Activated T-cell treated with anti-CD3 and anti-CD28 coated beads for 1 hour (primary cell): ENCODE measurements at regions not wholly inside any gene's neighbourhood (a gene's known extent, or its start where the extent isn't known, plus 50 kb on each side); places are given as distances from the start of the nearest gene placed in this dataset.
"Not testable (repeated sequence)": the region's sequence is repeated elsewhere in the genome, so short reads cannot be mapped to it uniquely, and the experiment has no call there.

ENCODE experiments used
- DNase-seq: peaks from one replicate; pipeline ENCODE4 v3.0.0-alpha.2; 2020; ENCODE audit warnings: low read depth

DNA sequence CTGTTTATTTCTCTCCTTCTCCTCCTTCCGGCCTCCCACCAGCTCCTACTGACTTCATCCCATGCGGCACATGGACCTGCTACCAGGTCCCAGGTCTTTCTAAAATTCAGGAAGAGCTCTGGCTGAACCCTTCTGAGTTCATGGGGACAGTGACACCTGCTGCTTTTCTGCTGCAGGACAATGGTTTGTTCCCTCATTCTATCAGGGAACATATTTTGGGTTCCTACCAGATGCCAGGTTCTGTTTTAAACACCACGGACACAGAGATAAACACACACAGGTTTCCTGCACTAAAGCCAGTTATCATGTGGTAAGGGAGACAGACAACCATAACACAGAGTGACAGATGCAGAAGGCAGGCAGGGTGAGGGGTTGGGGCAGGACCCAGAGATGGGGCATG lies 114.0 kb upstream of the RAB4A start:
- DNase-seq, result no peak

DNA sequence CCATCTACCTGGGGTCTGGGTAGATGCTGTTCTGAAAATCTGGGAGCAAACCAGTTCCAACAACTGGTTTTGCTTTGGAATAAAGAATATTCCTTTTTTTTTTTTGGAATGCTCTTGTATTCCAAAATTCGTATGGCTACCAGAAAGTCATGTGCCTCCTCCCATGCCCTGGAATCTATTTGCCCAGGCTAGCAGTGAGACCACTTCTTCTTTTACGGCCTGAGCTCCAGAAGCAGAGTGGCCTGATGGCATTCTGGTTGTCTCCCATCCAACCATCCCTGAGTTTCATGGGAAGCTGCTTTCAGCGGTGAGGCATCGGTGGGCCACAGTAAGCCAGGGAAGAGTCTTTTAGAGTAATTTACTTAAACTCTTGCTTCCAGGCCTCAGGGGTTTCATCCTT lies 113.4 kb upstream of the RAB4A start:
- no peak for DNase-seq

DNA sequence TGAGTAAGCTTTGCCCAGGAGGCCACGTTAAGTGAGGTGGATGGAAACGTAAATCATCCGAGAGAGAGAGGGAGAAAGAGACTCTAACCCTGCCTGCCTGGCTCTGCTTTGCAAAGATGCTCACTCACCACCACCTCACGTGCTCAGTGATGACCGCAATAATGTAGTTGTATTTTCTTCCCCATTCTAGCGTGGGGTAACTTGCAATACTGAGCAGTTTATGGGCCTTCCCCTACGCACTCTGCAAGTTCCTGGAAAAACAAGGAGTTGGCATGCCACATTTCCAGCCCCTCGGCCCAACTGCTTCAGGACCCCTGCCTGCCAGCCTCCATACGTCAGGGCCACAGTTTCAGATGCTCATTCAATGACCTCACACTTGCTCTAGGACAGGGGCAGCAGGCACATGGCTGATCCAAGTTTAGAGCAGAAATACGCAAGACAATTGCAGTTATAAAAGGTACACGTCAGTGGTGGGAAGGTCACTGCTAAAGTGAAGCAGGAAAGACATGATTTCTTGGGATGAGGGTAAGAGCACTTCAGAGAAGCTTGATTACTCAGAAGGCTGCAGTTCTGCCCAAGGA lies 112.5 kb upstream of the RAB4A start:
- no peak for DNase-seq

DNA sequence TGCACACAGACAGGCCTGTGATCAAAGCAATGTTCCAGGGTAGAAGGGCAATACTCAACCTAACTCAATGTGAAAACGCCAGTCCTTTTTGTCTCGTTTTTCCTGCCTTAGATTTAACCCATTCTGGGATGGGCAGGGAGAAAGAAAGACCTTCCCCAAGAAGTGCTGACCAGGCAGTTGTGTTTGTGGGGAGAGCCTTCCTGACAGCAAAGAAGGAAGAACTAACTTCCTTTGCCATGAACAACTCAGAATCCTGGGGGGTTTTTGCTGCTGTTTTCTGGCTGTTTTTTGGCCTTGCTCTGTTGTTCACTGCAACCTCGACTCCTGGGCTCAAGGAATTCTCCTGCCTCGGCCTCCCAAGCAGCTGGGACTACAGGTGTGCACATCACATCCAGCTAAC lies 112.0 kb upstream of the RAB4A start:
- DNase-seq, result no peak

DNA sequence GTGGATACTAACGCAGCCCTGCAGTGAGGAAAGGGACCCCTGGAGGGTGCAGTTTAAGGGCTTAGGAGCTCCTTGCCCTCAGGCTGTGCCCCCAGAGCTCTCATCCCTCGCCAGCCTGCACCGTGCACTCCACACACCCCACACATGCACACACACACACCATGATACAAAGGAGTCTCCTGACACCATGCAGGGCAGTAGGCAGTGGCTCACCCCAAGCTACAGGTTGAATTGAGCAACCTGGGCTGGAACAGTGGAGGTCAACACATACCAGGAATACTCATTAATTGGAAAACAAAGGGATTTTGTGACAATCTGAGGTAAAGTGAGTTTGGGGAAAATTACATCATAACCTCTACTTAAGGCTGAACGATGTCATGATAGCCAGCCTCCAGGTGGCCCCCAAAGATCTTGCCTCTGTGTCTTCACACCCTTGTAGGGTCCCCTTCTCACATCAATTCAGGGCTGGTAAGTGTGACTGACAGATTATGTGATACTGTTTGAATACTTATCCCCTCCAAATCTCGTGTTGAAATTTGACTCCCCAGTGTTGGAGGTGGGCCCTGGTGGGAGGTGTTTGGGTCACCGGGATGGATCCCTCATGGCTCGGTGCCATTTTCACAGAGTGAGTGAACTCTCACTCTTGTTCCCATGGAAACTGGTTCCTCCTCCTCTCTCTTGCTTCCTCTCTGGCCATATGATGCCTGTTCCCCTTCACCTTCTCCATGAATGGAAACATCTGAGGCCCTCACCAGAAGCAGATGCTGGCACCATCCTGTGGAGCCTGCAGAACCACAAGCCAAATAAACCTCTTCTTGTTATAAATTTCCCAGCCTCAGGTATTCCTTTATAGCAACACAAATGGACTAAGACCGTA lies 111.0 kb upstream of the RAB4A start:
- no peak for DNase-seq

DNA sequence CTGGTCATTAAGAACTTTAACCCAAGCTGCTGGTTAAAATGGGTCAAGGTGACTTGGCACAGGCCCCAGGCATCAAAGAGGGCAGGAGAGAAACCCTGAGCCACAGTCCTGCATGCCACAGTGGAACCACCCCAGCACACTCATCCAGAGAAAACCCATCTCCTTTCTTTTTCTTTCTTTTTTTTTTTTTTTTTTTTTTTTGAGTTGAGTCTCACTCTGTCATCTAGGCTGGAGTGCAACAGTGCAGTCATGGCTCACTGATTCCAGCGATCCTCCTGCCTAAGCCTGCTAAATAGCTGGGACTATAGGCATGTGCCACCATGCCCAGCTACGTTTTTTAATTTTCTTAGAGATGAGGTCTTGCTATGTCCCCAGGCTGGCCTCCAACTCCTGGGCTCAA lies 109.2 kb upstream of the RAB4A start:
- DNase-seq, result no peak

DNA sequence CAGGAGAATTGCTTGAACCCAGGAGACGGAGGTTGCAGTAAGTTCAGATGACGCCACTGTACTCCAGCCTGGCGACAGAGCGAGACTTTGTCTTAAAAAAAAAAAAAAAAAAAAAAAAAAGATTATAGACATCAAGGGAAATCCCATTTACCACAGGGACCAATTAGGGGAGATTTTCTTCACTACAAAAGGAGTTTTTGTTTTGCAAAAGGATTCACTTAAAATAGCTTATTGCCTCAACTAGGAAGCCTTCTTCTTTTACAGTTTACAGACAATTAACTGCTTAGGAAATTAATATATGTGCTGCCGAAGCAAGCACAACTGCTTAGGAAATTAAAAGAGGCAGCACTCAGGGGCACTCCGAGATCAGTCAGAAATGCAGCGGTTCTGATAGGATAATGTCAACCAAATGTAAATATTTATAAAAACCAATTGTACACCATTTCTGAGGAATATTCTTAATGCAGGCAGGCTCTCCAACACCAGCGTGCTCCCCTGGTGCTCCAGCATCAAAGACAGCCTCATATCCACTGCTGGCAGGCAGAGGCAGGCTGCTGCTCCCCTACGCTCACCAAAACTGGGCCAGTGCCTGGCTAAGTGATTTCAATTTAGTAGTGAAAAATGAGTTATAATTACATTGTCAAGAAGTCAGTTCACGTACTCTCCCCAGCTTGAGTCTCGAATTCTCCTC lies 107.9 kb upstream of the RAB4A start:
- no peak for DNase-seq

DNA sequence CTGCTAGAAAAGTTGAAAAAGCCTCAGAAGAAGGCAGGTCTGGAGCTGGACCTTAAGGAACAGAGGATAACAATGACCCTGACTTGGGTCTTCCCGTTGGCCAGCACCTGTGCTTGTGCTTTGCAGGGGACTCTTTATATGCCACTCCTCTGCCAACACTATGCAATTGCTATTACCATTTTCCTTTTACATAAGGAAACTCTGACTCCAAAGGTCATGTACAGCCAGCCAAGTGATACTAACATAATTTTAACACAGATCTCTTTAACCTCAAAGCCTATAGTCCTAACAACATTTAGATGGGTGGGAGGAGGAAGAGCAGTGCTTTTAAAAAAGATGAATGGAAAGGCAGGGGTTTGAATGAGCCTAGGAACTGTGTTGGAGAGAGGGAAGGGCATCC lies 106.6 kb upstream of the RAB4A start:
- DNase-seq, result no peak

DNA sequence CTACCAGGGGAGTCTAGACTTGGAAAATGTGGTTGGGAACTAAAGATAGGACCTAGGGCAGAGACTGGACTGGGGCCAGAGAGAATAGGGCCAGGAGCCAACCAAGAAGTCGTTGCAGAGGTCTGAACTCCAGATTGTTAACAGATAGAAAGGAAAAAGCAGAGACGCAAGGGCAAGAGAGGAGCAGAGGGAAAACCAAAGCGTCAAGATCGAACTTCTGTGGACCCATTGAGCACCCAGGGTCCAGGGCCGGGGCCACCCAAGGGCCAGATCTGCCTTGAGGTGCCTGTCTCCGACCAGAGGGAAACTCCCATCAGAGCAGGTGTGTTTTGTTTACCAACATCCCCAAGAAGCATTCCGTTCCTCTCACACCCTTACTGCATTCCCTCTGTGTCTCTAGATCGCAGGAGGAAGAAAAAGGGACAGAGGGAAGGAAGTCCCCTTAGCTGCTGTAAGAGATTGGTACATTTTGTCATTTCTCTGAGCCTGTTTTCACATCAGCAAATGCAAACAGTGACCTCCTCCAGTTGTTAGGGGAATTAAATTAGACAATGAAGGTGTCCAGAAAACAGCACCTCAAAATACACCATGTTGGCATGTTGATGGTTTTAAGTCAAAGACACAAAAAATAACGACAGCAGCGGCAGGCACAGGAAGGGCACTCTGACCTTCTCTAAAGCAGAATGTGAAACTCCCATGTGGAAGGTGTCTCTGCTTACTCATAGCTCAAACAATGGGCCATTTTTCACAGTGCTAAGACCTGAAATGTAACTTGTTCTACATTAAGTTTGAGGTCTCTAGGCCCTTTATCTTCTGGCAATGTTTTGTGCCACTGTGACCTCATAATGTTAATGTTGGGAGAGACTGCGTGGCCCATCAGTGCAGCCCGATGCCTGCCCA lies 105.8 kb upstream of the RAB4A start:
- DNase-seq, result no peak

DNA sequence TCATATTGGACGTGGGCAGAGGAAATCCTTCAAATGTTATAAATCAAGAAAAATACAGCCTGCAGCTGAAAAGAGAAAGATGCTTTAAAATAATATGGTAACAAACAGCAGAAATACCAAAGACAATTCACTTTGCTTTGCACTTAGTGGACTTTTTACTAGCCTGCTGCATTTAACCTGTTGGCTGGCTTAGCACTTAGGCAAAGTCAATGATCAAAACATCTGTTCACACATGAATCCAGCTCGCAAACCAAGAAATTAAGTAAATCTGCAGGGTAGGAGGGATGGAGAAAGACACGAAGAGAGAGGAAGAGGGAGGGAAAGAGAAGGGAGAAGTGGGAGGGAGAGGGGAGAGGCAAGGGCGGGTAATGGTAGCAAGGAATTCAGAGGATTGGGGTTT lies 103.6 kb upstream of the RAB4A start:
- DNase-seq, result no peak

DNA sequence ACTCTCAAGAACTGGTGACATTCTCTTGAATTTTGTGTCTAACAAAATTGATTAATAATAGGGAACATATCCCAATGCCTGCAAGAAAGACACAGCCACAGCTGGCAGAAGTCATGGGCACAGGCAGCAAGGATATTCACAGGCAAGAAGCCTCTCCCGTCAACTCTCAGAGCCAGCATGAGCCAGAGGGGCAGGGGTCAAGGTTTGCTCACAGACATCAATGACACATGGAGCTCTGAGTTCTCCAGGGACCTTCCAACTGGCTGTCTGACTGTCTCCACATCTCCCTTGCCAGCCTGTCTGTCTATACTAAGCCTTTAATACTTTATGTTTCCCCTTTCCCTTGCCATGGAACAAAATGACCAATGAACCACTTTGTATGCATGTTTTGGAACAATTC lies 101.5 kb upstream of the RAB4A start:
- no peak for DNase-seq

DNA sequence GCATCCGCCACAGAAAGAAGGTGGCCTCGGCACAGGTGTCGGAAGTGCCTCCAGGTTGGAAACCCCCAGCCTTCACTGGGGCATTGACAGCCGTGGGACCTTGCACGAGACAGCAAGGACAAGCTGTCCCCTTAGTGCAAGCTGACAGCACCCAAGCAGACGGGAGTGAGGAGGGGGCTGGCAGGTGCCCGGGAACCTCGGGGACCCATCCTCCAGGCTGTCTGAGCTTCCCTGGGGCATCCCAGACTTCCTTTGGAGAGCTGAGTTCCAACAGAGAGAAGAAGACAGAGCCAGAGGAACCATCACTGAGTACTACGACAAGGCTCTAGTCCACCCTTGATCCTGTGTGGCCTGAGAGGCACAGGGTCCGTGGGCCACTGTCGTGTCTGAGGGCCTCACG lies 100.6 kb upstream of the RAB4A start:
- DNase-seq, result no peak

DNA sequence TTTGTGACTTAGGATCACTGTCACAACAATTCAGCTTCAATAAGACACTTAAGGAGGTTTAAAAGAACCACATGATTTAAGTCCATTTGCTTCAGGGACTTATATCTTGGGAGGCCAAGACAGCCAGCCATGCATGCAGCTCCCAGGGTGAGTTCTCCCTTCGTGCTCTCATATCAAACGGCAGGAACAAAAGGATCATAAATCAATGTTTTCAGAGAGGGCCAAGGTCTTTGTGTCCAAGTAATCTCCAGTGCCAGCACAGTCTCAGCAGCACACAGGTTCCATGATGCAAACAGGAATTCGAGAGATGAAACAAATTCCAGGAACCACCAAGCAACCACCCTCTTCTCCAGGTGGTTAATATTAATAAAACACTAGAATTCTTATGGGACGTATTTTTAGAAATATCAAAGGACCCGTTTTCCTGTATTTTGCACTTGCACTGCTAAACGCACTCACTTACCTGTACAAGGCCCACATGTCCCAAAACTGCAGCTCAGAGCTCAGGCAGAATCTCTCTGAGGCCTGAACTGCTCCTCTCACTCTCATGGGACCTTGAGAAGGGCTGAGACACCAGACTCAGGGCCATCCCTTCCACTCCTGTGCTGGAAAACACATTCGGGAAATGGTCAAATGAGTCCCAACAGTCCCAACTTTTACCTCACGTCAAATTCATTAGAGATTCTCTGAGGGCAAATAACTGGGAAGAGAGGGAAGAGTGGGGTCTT lies 100.0 kb upstream of the RAB4A start:
- no peak for DNase-seq

DNA sequence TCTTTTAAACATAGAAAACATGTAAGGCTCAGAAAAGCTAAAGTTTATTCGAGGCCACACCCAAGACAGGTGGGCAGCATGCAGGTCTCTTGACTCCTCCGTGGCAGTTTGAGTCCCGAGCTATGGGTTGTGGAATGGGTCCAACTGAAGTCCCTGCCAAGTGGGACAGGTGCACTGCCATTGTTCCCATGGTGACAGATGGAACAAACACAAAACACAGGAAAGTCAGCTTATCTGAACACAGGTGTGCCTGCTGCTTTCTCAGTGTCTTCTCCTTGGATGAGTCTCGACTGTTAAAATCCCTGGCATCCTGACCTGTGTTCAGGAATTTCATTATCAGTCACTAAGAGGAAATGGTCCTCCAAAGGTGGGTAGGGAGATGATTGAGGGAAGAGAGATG lies 99.0 kb upstream of the RAB4A start:
- no peak for DNase-seq

DNA sequence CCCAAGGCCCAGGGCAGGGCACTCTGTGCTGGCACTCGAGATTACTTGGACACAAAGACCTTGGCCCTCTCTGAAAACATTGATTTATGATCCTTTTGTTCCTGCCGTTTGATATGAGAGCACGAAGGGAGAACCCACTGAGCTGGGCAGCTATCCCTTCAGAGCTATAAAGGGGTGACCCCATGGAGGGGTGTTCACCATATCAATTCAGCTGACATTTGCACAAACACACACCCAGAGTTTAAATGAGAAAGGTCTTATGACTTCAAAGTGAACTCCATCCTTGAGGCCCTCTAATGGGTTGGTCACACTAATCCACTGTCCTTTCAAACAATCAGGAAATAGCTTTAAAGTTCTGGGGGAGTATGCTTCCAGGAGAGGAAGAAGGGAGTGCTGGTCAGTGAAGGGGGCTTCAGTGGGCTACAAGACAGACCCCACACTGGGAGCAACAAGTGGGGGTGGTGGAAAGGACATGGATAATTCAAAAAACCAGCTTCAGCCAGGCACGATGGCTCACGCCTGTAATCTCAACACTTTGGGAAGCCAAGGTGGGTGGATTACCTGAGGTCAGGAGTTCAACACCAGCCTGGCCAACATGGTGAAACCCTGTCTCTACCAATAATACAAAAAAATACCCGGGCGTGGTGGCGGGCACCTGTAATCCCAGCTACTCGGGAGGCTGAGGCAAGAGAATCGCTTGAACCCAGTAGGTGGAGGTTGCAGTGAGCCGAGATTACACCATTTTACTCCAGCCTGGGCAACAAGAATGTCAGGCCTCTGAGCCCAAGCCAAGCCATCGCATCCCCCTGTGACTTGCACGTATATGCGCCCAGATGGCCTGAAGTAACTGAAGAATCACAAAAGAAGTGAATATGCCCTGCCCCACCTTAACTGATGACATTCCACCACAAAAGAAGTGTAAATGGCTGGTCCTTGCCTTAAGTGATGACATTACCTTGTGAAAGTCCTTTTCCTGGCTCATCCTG lies 97.1 kb upstream of the RAB4A start:
- DNase-seq, result not testable (repeated sequence)

DNA sequence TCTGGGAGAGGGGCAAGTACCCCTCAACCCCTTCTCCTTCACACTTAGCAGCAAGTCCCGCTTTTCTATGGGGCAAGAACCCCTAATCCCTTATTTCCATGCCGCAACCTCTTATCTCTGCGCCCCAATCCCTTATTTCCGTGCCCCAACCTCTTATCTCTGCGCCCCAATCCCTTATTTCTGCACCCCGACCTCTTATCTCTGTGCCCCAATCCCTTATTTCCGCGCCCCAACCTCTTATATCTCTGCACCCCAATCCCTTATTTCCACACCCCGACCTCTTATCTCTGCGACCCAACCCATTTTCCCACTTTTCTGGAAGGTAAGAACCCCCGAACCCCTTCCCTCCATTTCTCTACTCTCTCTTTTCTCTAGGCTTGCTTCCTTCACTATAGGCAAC lies 95.6 kb upstream of the RAB4A start:
- not testable (repeated sequence) for DNase-seq

DNA sequence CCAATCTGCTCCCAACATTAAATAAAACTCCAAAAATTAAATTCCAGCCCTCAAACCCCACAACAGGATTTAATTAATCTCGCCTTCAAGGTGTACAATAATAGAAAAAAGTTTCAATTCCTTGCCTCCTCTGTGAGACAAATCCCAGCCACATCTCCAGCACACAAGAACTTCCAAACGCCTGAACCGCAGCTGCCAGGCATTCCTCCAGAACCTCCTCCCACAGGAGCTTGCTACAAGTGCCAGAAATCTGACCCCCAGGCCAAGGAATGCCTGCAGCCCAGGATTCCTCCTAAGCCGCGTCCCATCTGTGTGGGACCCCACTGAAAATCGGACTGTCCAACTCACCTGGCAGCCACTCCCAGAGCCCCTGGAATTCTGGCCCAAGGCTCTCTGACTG lies 94.5 kb upstream of the RAB4A start:
- not testable (repeated sequence) for DNase-seq

DNA sequence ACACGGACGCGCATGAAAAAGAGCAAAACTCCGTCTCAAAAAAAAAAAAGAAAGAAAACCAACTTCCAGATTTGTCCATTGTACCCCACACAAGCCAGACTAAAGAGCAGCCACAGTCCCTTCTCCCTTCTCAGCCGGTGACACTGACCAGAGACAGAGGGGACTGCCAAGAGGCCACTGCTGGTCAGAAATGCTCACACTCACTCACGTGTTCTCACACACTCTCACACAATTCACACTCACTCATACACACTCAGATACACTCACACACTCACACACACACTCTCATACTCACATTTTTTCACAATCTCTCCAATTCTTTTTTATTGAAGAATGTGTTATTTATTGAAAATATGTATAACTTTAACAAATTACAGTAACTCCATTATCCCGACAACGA lies 90.8 kb upstream of the RAB4A start:
- DNase-seq, result no peak

DNA sequence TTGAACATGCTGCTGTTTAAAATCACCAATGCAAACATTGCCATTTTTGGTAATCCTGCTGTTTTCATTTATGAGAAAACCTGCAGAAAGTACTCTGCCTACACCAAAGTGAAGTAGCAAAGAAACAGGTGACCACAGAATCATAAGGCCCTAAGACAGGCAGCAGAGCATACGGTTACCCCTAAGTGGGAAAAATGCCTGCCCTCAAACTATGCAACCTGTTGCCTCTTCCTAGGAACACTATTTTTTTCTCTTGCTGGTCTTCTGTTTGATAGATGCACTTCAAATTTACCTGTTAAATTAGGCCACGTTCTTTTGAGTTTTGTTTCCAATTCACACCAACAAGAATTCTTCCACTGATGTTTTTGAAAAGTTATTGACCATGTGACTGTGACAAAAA lies 89.5 kb upstream of the RAB4A start:
- no peak for DNase-seq

DNA sequence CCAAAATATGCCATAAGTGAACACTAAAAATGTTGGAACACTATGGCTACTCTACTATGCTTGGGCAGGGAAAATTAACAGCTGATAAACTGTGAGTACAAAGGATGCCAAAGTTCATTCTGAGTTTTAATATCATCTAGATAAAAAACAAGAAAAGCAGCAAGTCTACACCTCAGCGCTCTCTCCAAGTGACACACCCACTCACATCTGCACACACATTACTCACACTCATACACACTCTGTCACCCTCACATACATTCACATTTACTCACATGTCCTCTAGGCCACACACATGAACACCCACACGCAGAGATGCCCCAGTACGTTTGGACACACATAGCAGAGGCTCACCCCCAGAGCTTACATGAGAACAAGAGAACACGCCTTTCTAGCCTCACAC lies 87.3 kb upstream of the RAB4A start:
- DNase-seq, result no peak
